ENCODE measurements at regions not wholly inside any gene's neighbourhood (a gene's known extent, or its start where the extent isn't known, plus 50 kb on each side); places are given as distances from the start of the nearest gene placed in this dataset.
"Not testable (repeated sequence)": the region's sequence is repeated elsewhere in the genome, so short reads cannot be mapped to it uniquely, and the experiment has no call there.

DNA sequence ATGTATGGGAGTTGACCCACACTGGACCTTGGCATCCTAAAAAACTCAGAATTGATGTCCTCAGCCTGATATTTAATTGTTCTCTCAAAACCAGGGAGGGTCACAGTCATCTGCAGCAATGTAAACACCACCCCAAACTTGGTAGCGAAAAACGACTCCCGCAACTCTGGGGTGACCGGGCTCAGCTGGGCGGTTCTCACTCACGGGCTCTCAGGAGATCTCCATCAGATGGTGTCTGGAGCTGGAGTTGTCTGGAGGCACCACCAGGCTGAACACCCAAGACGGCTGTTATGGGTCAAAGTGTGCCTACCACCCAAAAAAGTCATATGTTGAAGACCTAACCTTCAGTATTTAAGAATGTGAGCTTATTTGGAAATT lies 50.9 kb upstream of the NXT1 start:
- DNase-seq (ENCODE audit: low read depth): no peak

GRCh38 chr20:23298926-23299672 lies 51.5 kb upstream of the NXT1 start:
- no peak for DNase-seq (ENCODE audit: low read depth)

DNA sequence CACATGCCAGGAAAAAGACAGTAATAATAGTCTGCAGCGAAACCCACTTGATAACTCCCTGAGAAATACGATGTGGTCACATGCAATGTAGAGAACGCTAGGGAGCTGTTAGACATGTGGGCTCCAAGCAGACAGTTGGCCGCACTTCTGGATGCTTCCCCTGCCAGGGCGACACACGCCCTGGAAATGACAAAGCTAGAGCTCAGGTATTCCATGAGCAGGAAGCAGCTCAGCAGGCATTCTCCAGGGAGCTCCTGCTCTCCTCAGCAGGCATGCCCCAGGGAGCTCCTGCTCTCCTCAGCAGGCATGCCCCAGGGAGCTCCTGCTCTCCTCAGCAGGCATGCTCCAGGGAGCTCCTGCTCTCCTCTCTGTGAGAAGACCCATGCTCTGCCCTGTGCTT lies 52.4 kb upstream of the NXT1 start:
- DNase-seq (ENCODE audit: low read depth): no peak

DNA sequence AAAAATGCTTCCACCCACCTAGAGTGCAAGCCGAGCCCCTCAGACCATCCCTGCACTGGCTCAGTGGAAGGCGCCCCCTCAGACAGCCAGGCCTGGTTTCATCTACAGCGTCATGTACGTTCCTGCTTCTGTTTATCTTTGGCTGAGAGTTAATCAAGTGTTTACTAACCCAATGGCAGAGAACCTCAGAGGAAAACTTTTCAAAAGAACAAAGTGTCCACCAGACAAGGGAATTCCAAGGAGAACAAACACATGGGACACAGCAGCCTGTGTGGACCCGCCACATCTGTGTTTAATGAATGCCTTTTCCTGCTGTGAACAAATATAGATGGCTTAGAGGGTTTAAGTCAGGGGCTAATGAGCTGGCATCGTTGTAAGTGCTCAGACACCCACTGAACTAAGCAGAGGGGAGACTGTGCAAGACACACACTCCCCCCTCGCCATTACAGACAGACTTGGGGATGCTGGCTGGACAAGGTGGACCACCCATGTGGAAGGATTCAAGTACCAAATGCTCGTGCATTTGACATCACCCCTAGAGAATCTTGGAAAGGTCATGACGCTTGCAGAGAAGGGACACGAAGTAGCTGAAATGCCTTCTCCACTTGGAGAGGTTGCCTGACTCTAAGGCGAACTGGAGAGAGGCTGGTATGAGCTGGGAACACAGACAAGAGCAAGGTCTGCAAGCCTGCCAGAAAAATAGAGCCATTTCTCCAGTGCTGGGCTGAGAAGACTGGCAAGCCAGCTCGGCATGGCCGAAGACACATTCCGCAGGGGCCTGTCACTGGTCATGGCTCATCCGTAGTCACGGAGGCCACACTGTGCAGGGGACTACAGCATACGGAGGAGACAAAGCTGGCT lies 53.5 kb upstream of the NXT1 start:
- DNase-seq (ENCODE audit: low read depth): no peak

DNA sequence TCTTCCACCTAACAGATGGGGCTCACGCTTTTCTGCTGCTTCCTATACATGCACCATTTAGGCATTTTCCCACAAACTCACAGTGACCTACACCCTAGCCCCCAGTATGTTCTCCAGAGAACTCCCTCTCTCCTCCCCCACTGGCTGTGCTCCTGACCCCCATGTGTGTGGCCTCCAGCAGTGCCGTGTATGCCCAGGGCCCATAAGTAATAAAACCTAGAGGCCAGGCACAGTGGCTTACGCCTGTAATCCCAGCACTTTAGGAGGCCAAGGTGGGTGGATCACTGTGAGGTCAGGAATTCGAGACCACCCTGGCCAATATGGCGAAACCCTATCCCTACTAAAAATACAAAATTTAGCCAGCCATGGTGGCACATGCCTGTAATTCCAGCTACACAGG lies 54.7 kb upstream of the NXT1 start:
- DNase-seq (ENCODE audit: low read depth): no peak

DNA sequence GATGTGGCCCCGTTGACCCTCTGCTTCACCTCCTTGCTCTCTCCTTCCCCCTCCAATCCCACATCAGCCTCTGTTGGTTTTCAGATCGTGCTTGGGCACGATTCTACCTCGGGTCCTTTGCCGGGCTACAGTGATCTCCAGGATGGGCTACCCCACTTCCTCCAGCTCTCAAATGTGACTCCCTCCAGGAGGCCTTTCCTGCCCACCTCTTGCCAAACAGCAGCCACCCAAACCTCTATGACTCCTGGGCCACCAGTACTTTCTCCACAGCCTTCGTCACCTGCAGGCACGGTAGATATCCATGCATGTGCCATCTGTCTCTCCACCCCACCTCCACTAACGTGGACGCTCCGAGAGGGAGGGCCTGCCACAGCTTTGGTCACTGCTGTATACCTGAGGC lies 55.9 kb upstream of the NXT1 start:
- DNase-seq (ENCODE audit: low read depth): no peak

- no peak for DNase-seq (ENCODE audit: low read depth)
These were observed 56.4 kb upstream of the NXT1 start for GRCh38 chr20:23294166-23294565.

GRCh38 chr20:23293689-23294088 lies 56.9 kb upstream of the NXT1 start:
- no peak for DNase-seq (ENCODE audit: low read depth)

GRCh38 chr20:23292311-23292710 lies 58.3 kb upstream of the NXT1 start:
- DNase-seq (ENCODE audit: low read depth): not testable (repeated sequence)

DNA sequence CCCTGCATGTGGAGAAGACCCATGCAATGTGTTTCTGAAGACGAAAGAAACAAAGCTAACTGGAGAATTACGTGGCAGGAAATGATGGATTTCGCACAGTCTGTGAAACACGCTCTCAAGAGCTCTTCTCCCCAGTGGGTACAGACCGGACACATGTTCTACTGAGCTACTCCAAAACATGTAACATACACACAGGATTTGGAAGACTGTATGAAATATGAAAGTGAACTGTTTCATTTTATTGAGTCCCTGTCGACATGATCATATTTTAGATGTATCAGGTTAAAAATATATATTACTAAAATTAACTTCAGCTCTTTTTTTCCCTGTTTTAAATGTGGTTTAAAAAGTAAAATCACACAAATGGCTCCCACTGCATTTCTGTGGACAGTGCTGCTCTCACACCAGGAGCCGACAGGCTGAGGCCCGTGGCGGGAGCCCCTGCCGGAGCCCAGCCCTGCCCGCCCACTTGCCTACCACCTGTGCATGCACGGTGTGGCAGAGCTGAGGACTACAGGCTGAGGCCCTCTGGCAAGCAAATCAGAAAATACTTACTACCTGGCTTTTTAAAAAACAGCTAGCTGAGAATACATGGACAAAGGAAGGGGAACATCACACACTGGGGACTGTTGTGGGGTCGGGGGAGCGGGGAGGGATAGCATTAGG lies 58.9 kb upstream of the NXT1 start:
- no peak for DNase-seq (ENCODE audit: low read depth)

DNA sequence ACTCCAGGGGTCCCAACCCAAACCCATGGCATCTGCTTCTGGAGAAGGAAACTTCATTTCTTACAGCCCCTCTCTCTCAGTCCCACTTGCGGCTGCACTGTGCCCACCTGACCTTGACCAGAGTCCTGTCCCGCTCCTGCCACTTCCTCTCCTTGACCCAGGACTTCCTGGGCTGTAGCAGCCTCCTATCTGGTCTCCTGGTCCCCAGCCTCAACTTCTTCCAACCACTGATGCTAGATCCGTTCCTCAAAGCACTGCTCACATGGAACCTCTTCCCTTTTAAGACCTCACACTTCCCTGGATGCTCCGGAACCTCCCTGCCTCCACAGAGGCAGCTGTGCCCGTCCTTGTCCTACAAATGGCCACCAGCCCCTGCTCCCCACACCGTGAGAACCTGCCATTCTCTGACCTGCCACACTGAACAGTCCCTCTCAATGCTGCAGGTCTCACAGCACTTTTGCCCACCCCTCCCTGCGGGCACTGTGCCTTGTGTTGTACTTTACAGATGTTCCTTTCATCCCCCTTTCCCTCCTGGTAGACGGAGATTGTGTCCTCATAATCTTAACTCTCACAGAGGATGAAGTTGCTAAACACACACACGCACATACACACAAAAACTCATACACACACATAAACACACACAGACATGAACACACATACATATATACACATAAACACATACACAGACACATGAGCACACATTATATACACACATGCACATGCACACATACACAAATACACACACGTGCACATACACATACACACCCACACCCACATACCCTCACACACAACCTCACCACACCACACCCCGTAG lies 59.6 kb upstream of the NXT1 start:
- DNase-seq (ENCODE audit: low read depth): no peak

DNA sequence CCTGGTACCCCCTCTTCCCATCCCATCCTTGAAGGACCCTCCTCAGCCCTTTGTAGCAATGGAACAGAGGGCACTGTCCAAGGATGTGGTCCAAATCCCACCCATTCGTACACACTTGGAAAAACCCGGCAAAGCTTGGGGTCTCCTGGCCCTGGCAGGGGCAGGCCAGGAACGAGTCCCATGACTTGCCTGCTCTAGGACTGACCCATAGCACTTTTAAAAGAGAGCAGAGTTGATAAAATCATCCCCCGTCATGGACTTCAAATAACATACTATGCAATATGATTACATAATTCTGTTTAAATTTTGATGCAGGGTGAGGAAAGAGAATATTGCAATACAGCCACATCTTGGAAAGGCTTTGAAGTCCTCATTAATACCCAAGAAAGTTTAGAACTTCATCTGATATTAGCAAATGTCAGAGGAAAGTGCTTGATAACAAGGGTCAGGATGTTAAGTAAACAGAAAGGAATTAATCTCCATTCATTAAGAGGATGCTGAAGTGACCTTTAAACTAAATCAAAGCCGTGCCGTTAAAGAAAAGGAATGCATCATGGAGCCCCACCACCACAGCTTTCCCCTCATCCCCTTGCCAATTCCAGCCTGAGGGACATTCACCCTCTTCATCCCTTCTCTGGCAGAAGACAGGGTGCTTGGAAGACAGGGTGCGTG lies 60.7 kb upstream of the NXT1 start:
- DNase-seq (ENCODE audit: low read depth): no peak

DNA sequence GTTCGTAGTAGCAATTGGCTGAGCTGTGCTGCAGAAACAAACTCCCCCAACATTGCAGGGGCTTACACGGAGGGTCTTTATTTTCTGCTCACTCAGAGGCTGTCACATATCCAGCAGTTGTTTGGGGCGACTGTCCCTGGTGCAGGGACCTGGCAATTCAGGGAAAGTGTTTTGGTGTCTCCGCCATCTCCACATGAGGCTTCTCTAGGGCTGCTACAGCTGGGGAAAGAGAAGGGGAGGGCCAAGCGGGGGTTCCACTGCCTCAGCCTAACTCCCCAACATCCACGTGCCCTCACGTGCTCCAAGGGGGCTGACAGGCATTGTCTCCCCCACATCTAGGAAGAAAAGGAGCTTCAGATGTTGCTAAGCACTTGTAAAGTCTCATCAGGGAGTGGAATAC lies 61.3 kb upstream of the NXT1 start:
- DNase-seq (ENCODE audit: low read depth): no peak

DNA sequence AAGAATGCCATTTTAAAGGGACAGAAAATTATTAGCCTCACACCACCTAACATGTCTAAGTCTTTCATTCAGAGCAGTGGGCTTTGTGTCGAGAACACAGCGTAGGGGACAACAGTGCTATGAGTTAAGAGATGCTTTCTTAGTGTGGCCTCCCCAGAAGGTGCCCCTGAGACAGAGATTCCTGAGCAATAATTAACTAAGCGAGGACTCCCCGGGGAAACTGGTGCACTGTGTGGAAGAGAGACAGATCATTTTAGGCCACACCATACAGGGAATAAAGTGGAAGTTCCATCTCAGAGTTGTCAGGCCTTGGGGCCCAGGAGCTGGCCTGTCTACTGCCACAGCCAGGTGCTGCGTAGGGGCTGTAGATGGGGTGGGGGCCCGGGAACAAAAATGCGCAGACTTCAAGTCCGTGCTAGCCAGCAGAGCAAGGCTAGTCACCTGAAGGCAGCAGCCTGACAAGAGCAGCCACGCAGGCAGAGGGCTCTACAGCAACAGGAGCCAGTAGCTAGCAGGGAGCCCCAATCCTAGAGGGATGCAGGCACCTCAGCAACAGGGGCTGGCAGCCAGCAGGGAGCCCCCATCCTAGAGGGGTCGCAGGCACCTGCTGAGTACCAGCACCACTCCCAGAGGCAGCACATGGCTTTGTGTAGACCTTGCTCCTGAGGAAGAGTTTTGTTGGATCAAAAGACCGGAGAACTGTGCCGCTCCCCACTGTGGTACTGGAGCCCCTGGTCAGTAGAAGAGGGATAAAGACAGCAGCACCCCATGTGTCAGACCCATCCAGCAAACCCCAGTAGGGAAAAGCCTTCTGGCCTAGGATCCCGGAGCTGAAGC lies 63.0 kb upstream of the NXT1 start:
- no peak for DNase-seq (ENCODE audit: low read depth)

GRCh38 chr20:23286346-23286745 lies 64.2 kb upstream of the NXT1 start:
- no peak for DNase-seq (ENCODE audit: low read depth)

DNA sequence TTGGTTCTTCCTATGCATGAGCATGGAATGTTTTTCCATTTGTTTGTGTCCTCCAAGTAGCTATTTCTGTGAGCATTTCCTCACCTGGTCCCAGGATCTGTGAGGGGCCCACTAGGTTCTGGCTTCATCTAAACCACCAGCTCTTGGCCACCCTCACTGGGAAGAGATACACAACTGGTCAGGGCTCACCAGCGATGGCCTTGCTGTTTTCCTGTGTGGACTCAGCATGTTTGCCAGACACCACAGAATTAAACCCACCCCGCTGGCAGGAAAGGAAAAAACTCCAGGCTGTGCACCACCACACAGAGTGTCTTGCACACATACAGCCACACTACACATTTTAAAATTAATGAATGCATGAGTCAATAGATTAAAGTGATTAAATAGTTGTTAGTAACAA lies 65.1 kb upstream of the NXT1 start:
- no peak for DNase-seq (ENCODE audit: low read depth)

- no peak for DNase-seq (ENCODE audit: low read depth)
These were observed 66.6 kb upstream of the NXT1 start for GRCh38 chr20:23284009-23284408.

DNA sequence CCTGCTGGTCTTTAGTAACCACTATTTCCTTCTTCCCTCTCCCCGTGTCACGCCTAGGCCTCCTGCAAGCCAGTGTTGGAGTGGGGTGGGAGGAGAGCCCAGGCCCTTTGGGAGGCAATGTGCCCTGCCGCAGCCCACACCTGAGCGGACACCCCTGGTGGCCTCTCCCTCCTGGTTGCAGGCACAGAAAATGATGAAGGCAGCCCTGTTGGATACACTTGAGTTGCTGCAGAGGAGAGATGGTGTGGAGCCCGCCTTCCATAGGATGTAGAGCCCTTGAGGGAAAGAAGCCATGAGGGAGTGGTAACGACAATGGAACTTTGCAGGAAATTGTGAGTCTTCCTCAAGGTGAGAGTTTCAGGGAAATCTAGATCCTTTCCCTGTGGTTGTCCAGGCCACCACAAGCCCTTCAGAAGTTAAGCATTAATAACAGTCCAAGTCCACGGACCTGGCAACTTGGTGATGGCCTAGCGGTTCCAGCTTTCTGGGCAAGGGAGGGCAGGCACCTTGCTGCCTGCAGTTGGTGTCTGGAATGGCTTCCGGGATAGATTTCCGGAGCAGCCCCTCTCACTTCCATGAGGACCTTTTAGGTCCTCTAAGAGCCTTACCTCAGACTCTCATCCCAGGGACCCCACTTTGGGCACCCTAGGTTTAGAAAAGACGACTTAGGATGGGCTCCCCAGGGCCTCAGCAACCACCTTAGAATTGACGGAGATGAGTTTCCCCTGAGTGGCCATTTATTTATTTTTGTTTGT lies 67.3 kb upstream of the NXT1 start:
- DNase-seq (ENCODE audit: low read depth): no peak

GRCh38 chr20:23282546-23282945 lies 68.0 kb upstream of the NXT1 start:
- no peak for DNase-seq (ENCODE audit: low read depth)

DNA sequence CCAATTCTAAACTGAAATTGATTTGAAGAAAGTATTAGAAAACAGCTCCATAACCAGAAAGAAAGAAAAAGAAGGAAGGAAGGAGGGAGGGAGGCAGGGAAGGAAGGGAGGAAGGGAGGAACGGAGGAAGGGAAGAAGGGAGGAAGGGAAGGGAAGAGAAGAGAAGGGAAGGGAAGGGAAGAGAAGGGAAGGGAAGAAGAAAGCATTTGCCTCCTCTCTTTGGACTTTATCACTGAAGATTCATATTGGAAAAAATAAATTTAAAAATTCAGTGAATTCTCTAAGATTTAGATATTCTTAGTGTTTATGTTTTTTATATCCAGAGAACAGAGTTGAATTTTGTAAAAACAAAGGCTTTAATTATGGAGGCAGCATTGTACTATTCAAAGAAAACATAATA lies 68.5 kb upstream of the NXT1 start:
- DNase-seq (ENCODE audit: low read depth): no peak

All from fibroblast of the conjunctiva (primary cell).